ENCODE measurements at regions not wholly inside any gene's neighbourhood (a gene's known extent, or its start where the extent isn't known, plus 50 kb on each side); places are given as distances from the start of the nearest gene placed in this dataset.

GRCh38 chr10:62655337-62655994 lies 149.1 kb upstream of the ADO start:
- no peaks in the 10 kb centered on the region for H3K27me3 ChIP-seq (ENCODE audit: low read depth)
- H3K36me3 ChIP-seq (replicated peaks): no peaks in the 10 kb centered on the region
- no peak for DNase-seq (ENCODE audit: low spot score in 2 of 2)
- H3K9me3 ChIP-seq: no peaks in the 10 kb centered on the region
- H3K4me1 ChIP-seq: no peaks in the 10 kb centered on the region
- in situ Hi-C loops (cut with MboI; ENCODE audit: low sequenced_read_pairs): no loop called here
- H3K4me3 ChIP-seq: no peak overlapping the region

- no peaks in the 10 kb centered on the region for H3K36me3 ChIP-seq (replicated peaks)
- no peaks in the 10 kb centered on the region for H3K4me1 ChIP-seq
- no peak for DNase-seq (ENCODE audit: low spot score in 2 of 2)
- no peaks in the 10 kb centered on the region for H3K9me3 ChIP-seq
- no peak overlapping the region for H3K4me3 ChIP-seq
- H3K27me3 ChIP-seq (ENCODE audit: low read depth): no peaks in the 10 kb centered on the region
- in situ Hi-C loops (cut with MboI; ENCODE audit: low sequenced_read_pairs): no loop called here
Measured at GRCh38 chr10:62657244-62657835, 147.2 kb upstream of the ADO start.

GRCh38 chr10:62658516-62658915 lies 146.0 kb upstream of the ADO start:
- in situ Hi-C loops (cut with MboI; ENCODE audit: low sequenced_read_pairs): no loop called here
- Histone ChIP-seq H3K4me1 (no peaks in the 10 kb centered on the region), H3K4me3 (no peak overlapping the region), H3K36me3 (replicated peaks) (no peaks in the 10 kb centered on the region), H3K27me3 (ENCODE audit: low read depth) (no peaks in the 10 kb centered on the region), H3K9me3 (no peaks in the 10 kb centered on the region)
- no peak for DNase-seq (ENCODE audit: low spot score in 2 of 2)

- no peaks in the 10 kb centered on the region for H3K36me3 ChIP-seq (replicated peaks)
- no peaks in the 10 kb centered on the region for H3K4me1 ChIP-seq
- no peak overlapping the region for H3K4me3 ChIP-seq
- H3K27me3 ChIP-seq (ENCODE audit: low read depth): no peaks in the 10 kb centered on the region
- DNase-seq (ENCODE audit: low spot score in 2 of 2): no peak
- H3K9me3 ChIP-seq: no peaks in the 10 kb centered on the region
- in situ Hi-C loops (cut with MboI; ENCODE audit: low sequenced_read_pairs): no loop called here
Measured at GRCh38 chr10:62661143-62661542, 143.4 kb upstream of the ADO start.

GRCh38 chr10:62662486-62662885 lies 142.0 kb upstream of the ADO start:
- Histone ChIP-seq H3K4me3 (no peak overlapping the region), H3K9me3 (no peaks in the 10 kb centered on the region), H3K4me1 (no peaks in the 10 kb centered on the region), H3K27me3 (ENCODE audit: low read depth) (no peaks in the 10 kb centered on the region), H3K36me3 (replicated peaks) (no peaks in the 10 kb centered on the region)
- in situ Hi-C loops (cut with MboI; ENCODE audit: low sequenced_read_pairs): no loop called here
- DNase-seq (ENCODE audit: low spot score in 2 of 2): no peak

- no peak for DNase-seq (ENCODE audit: low spot score in 2 of 2)
- Histone ChIP-seq H3K36me3 (replicated peaks) (no peaks in the 10 kb centered on the region), H3K4me1 (no peaks in the 10 kb centered on the region), H3K27me3 (ENCODE audit: low read depth) (no peaks in the 10 kb centered on the region), H3K9me3 (no peaks in the 10 kb centered on the region), H3K4me3 (no peak overlapping the region)
- in situ Hi-C loops (cut with MboI; ENCODE audit: low sequenced_read_pairs): no loop called here
Measured at GRCh38 chr10:62665771-62666170, 138.7 kb upstream of the ADO start.

- in situ Hi-C loops (cut with MboI; ENCODE audit: low sequenced_read_pairs): no loop called here
- DNase-seq (ENCODE audit: low spot score in 2 of 2): no peak
- Histone ChIP-seq H3K9me3 (no peaks in the 10 kb centered on the region), H3K27me3 (ENCODE audit: low read depth) (no peaks in the 10 kb centered on the region), H3K4me1 (no peaks in the 10 kb centered on the region), H3K4me3 (no peak overlapping the region), H3K36me3 (replicated peaks) (no peaks in the 10 kb centered on the region)
Measured at GRCh38 chr10:62666275-62666674, 138.2 kb upstream of the ADO start.

- Histone ChIP-seq H3K4me3 (no peak overlapping the region), H3K27me3 (ENCODE audit: low read depth) (no peaks in the 10 kb centered on the region), H3K4me1 (no peaks in the 10 kb centered on the region), H3K36me3 (replicated peaks) (no peaks in the 10 kb centered on the region), H3K9me3 (no peaks in the 10 kb centered on the region)
- in situ Hi-C loops (cut with MboI; ENCODE audit: low sequenced_read_pairs): no loop called here
- no peak for DNase-seq (ENCODE audit: low spot score in 2 of 2)
Measured at GRCh38 chr10:62669341-62669740, 135.2 kb upstream of the ADO start.

GRCh38 chr10:62671104-62671503 lies 133.4 kb upstream of the ADO start:
- Histone ChIP-seq H3K36me3 (replicated peaks) (no peaks in the 10 kb centered on the region), H3K9me3 (no peaks in the 10 kb centered on the region), H3K27me3 (ENCODE audit: low read depth) (no peaks in the 10 kb centered on the region), H3K4me3 (no peak overlapping the region), H3K4me1 (no peaks in the 10 kb centered on the region)
- DNase-seq (ENCODE audit: low spot score in 2 of 2): no peak
- in situ Hi-C loops (cut with MboI; ENCODE audit: low sequenced_read_pairs): no loop called here

GRCh38 chr10:62681211-62681940 lies 123.1 kb upstream of the ADO start:
- no peaks in the 10 kb centered on the region for H3K36me3 ChIP-seq (replicated peaks)
- DNase-seq (ENCODE audit: low spot score in 2 of 2): no peak
- no peaks in the 10 kb centered on the region for H3K9me3 ChIP-seq
- no peaks in the 10 kb centered on the region for H3K27me3 ChIP-seq (ENCODE audit: low read depth)
- H3K4me3 ChIP-seq: no peak overlapping the region
- H3K4me1 ChIP-seq: peaks cover 4% of the 10 kb centered on the region
- in situ Hi-C loops (cut with MboI; ENCODE audit: low sequenced_read_pairs): no loop called here

- DNase-seq (ENCODE audit: low spot score in 2 of 2): peak in 1 of 2 experiments; percentile 41
- in situ Hi-C loops (cut with MboI; ENCODE audit: low sequenced_read_pairs): no loop called here
- no peaks in the 10 kb centered on the region for H3K27me3 ChIP-seq (ENCODE audit: low read depth)
- H3K36me3 ChIP-seq (replicated peaks): no peaks in the 10 kb centered on the region
- no peak overlapping the region for H3K4me3 ChIP-seq
- no peaks in the 10 kb centered on the region for H3K9me3 ChIP-seq
- peaks cover 4% of the 10 kb centered on the region for H3K4me1 ChIP-seq
Measured at GRCh38 chr10:62684911-62685310, 119.6 kb upstream of the ADO start.

GRCh38 chr10:62687230-62687748 lies 117.2 kb upstream of the ADO start:
- no peak overlapping the region for H3K4me3 ChIP-seq
- no peaks in the 10 kb centered on the region for H3K36me3 ChIP-seq (replicated peaks)
- in situ Hi-C loops (cut with MboI; ENCODE audit: low sequenced_read_pairs): no loop called here
- H3K27me3 ChIP-seq (ENCODE audit: low read depth): no peaks in the 10 kb centered on the region
- no peaks in the 10 kb centered on the region for H3K9me3 ChIP-seq
- no peak for DNase-seq (ENCODE audit: low spot score in 2 of 2)
- H3K4me1 ChIP-seq: peaks cover 4% of the 10 kb centered on the region

- H3K4me3 ChIP-seq: no peak overlapping the region
- in situ Hi-C loops (cut with MboI; ENCODE audit: low sequenced_read_pairs): no loop called here
- H3K4me1 ChIP-seq: peaks cover 4% of the 10 kb centered on the region
- no peaks in the 10 kb centered on the region for H3K9me3 ChIP-seq
- no peaks in the 10 kb centered on the region for H3K36me3 ChIP-seq (replicated peaks)
- H3K27me3 ChIP-seq (ENCODE audit: low read depth): no peaks in the 10 kb centered on the region
- DNase-seq (ENCODE audit: low spot score in 2 of 2): no peak
Measured at GRCh38 chr10:62688971-62689700, 115.4 kb upstream of the ADO start.

GRCh38 chr10:62689712-62690111 lies 114.8 kb upstream of the ADO start:
- no peaks in the 10 kb centered on the region for H3K27me3 ChIP-seq (ENCODE audit: low read depth)
- H3K4me1 ChIP-seq: peaks cover 4% of the 10 kb centered on the region
- no peaks in the 10 kb centered on the region for H3K9me3 ChIP-seq
- no peak for DNase-seq (ENCODE audit: low spot score in 2 of 2)
- H3K4me3 ChIP-seq: no peak overlapping the region
- H3K36me3 ChIP-seq (replicated peaks): no peaks in the 10 kb centered on the region
- in situ Hi-C loops (cut with MboI; ENCODE audit: low sequenced_read_pairs): no loop called here
